HEK293 (cell line): ENCODE measurements at regions not wholly inside any gene's neighbourhood (a gene's known extent, or its start where the extent isn't known, plus 50 kb on each side); places are given as distances from the start of the nearest gene placed in this dataset.

Experiments
- CTCF ChIA-PET: fragments of 350-600 bp; formaldehyde crosslinking; extraction: SDS; loops from one replicate; lab custom pipeline; 2021; ENCODE audit warnings: antibody characterized with exemption; lab: Yijun Ruan, JAX
- POLR2A ChIA-PET: fragments of 300-600 bp; formaldehyde crosslinking; extraction: SDS; loops from one replicate; lab custom pipeline; 2020; ENCODE audit warnings: antibody characterized with exemption, inconsistent platforms; lab: Yijun Ruan, JAX
- H3K27ac ChIP-seq: fragments of 200-500 bp; sonication (Bioruptor generic); 2 replicates; pipeline ENCODE4 v1.5.1; 2014; ENCODE audit warnings: low read depth, low read length, control low read depth, inconsistent platforms; ENCODE audit errors: extremely low read depth
- H3K36me3 ChIP-seq, 2 experiments: fragments of 200-500 bp in 1 of 2; sonication (Bioruptor generic) in 1 of 2; 1 replicate in 1 of 2; 2 replicates in 1 of 2; pipeline ENCODE4 v1.5.1; 2014 to 2017; ENCODE audit warnings: inconsistent platforms in 2 of 2, low read length in 2 of 2; ENCODE audit not compliant: control insufficient read depth in 2 of 2, insufficient read depth in 1 of 2
- H3K4me1 ChIP-seq: fragments of 200-500 bp; sonication (Bioruptor generic); 2 replicates; pipeline ENCODE4 v1.5.1; 2014; ENCODE audit warnings: mild to moderate bottlenecking, low read length, inconsistent platforms; ENCODE audit not compliant: control insufficient read depth, insufficient read depth
- H3K4me3 ChIP-seq: 2 replicates; pipeline ENCODE4 v1.5.1; 2011; ENCODE audit warnings: low read depth, mild to moderate bottlenecking, control low read depth, low read length, moderate library complexity
- H3K9me3 ChIP-seq: fragments of 200-500 bp; sonication (Bioruptor generic); 2 replicates; pipeline ENCODE4 v1.5.1; 2014; ENCODE audit warnings: low read depth, low read length, inconsistent platforms; ENCODE audit not compliant: control insufficient read depth, insufficient read depth
- BCL11A ChIP-seq: fragments of 450-650 bp; formaldehyde crosslinking; IDR thresholded peaks from 2 replicates; pipeline ENCODE4 v1.5.1; 2016; ENCODE audit warnings: low read depth, missing biosample characterization, missing genetic modification characterization
- IKZF3 ChIP-seq: fragments of 450-650 bp; IDR thresholded peaks from 2 replicates; pipeline ENCODE4 v1.5.0; 2018; ENCODE audit warnings: missing biosample characterization, mild to moderate bottlenecking, missing genetic modification characterization, moderate library complexity
- KLF1 ChIP-seq: fragments of 450-650 bp; formaldehyde crosslinking; IDR thresholded peaks from 2 replicates; pipeline ENCODE4 v1.5.1; 2016; ENCODE audit warnings: missing biosample characterization, missing genetic modification characterization
- YY1 ChIP-seq: fragments of 450-650 bp; formaldehyde crosslinking; IDR thresholded peaks from 2 replicates; pipeline ENCODE4 v1.5.1; 2018; ENCODE audit warnings: missing biosample characterization, missing genetic modification characterization
- ZBTB8A ChIP-seq: fragments of 450-650 bp; formaldehyde crosslinking; IDR thresholded peaks from 2 replicates; pipeline ENCODE4 v1.5.1; 2016; ENCODE audit warnings: missing biosample characterization, missing genetic modification characterization
- ZFP37 ChIP-seq: fragments of 450-650 bp; formaldehyde crosslinking; IDR thresholded peaks from 2 replicates; pipeline ENCODE4 v1.5.1; 2016; ENCODE audit warnings: missing biosample characterization, missing genetic modification characterization
- ZNF132 ChIP-seq: fragments of 450-650 bp; formaldehyde crosslinking; IDR thresholded peaks from 2 replicates; pipeline ENCODE4 v1.5.1; 2017; ENCODE audit warnings: missing biosample characterization, missing genetic modification characterization, borderline replicate concordance
- ZNF140 ChIP-seq: fragments of 450-650 bp; formaldehyde crosslinking; IDR thresholded peaks from 2 replicates; pipeline ENCODE4 v1.5.1; 2016; ENCODE audit warnings: missing biosample characterization, missing genetic modification characterization
- ZNF174 ChIP-seq: fragments of 450-650 bp; formaldehyde crosslinking; IDR thresholded peaks from 2 replicates; pipeline ENCODE4 v1.5.0; 2017; ENCODE audit warnings: missing biosample characterization, mild to moderate bottlenecking, missing genetic modification characterization
- ZNF239 ChIP-seq: fragments of 450-650 bp; formaldehyde crosslinking; IDR thresholded peaks from 2 replicates; pipeline ENCODE4 v1.5.1; 2016; ENCODE audit warnings: missing biosample characterization, missing genetic modification characterization
- ZNF248 ChIP-seq: fragments of 450-650 bp; formaldehyde crosslinking; IDR thresholded peaks from 2 replicates; pipeline ENCODE4 v1.5.1; 2017; ENCODE audit warnings: missing biosample characterization, missing genetic modification characterization
- ZNF433 ChIP-seq: fragments of 450-650 bp; formaldehyde crosslinking; IDR thresholded peaks from 2 replicates; pipeline ENCODE4 v1.5.1; 2016; ENCODE audit warnings: missing biosample characterization, missing genetic modification characterization, low read depth
- ZNF529 ChIP-seq: fragments of 450-650 bp; formaldehyde crosslinking; IDR thresholded peaks from 2 replicates; pipeline ENCODE4 v1.5.1; 2017; ENCODE audit warnings: missing genetic modification characterization, missing biosample characterization; ENCODE audit not compliant: insufficient replicate concordance
- ZNF624 ChIP-seq: fragments of 450-650 bp; formaldehyde crosslinking; IDR thresholded peaks from 2 replicates; pipeline ENCODE4 v1.5.1; 2017; ENCODE audit warnings: missing biosample characterization, missing genetic modification characterization
- ZNF660 ChIP-seq: fragments of 450-650 bp; IDR thresholded peaks from 2 replicates; pipeline ENCODE4 v1.5.1; 2018; ENCODE audit warnings: missing biosample characterization, mild to moderate bottlenecking, missing genetic modification characterization
- ZNF777 ChIP-seq: fragments of 450-650 bp; formaldehyde crosslinking; IDR thresholded peaks from 2 replicates; pipeline ENCODE4 v1.5.1; 2017; ENCODE audit warnings: missing biosample characterization, missing genetic modification characterization, borderline replicate concordance
- ZNF785 ChIP-seq: fragments of 450-650 bp; formaldehyde crosslinking; IDR thresholded peaks from 2 replicates; pipeline ENCODE4 v1.5.1; 2016; ENCODE audit warnings: missing biosample characterization, missing genetic modification characterization
- TF ChIP-seq, protein P1 (sequence below): fragments of 450-650 bp; formaldehyde crosslinking; IDR thresholded peaks from 2 replicates; pipeline ENCODE4 v1.5.1; 2016; ENCODE audit warnings: missing biosample characterization, missing genetic modification characterization
- TF ChIP-seq, protein P2 (sequence below): fragments of 450-650 bp; formaldehyde crosslinking; conservative IDR thresholded peaks from 2 replicates; pipeline ENCODE4 v1.5.1; 2016; ENCODE audit warnings: low read depth, missing biosample characterization, missing genetic modification characterization
- TF ChIP-seq, protein P3 (sequence below): fragments of 450-650 bp; formaldehyde crosslinking; IDR thresholded peaks from 2 replicates; pipeline ENCODE4 v1.5.1; 2016; ENCODE audit warnings: missing biosample characterization, missing genetic modification characterization

DNA sequence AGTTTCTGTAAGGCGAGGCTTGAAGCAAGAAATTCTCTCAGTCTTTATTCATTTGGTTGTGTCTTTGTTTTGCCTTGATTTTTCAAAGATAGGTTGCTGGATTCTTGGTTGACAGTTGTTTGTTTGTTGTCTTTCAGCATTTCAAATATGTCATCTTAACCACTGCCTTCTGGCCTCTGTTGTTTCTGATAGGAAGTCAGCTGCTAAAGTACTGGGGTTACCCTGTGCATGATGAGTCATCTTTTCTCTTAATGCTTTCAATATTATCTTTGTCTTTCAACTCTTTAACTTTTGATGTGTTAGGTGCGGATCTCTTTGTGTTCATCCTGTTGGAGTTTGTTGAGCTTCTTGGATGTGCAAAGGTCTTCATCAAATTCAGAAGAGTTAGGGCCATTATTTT lies 1571.3 kb downstream of the MAT2B start (continued):
- TF ChIP-seq, protein P1, sequence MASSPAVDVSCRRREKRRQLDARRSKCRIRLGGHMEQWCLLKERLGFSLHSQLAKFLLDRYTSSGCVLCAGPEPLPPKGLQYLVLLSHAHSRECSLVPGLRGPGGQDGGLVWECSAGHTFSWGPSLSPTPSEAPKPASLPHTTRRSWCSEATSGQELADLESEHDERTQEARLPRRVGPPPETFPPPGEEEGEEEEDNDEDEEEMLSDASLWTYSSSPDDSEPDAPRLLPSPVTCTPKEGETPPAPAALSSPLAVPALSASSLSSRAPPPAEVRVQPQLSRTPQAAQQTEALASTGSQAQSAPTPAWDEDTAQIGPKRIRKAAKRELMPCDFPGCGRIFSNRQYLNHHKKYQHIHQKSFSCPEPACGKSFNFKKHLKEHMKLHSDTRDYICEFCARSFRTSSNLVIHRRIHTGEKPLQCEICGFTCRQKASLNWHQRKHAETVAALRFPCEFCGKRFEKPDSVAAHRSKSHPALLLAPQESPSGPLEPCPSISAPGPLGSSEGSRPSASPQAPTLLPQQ (tag by site-specific recombination), result no peak
- no peak for TF ChIP-seq IKZF3

DNA sequence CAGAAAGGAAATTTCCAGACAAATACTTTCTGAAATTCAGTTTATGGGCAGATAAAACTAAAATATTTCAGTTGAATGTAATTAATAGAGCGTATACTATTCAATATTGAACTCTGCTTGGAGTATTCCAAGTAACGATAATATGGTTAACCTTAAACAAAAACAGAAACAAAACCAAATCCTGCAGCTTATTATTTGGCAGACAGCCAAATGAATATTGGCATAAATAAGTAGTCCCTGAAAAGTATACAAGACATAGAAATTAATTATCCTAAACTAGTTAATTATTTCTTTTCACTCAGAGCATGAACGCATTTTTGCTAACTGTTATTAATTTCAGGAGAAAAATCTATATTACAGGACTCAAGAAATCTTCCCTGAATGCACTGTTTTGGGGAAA lies 1574.0 kb downstream of the MAT2B start:
- no peaks in the 10 kb centered on the region for H3K36me3 ChIP-seq
- no peak overlapping the region for H3K27ac ChIP-seq
- ChIA-PET CTCF (no interaction called here), POLR2A (no interaction called here)
- H3K4me1 ChIP-seq, result no peaks in the 10 kb centered on the region
- no peaks in the 10 kb centered on the region for H3K9me3 ChIP-seq
- H3K4me3 ChIP-seq, result no peak overlapping the region
- TF ChIP-seq KLF1 (tag by site-specific recombination), result no peak

DNA sequence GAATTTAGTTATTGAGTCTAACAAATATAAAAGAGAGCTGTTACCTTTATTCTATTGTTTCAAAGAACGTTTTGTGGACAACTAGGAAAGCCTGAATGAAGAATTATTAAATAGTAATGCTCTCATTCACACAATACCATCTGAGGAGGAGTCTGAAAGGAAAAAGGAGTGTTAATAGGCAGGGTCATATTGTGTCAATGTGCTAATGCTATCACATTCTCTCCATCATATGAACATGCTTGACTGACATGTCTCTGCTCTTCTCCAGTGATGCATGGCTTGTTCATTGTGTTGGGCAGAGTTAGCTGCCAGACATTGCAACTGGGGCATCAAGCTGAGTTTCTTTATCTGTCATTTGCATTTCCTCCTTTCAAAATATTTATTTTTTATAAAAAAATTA lies 1578.0 kb downstream of the MAT2B start:
- Histone ChIP-seq H3K4me3 (no peak overlapping the region), H3K27ac (no peak overlapping the region), H3K9me3 (no peaks in the 10 kb centered on the region), H3K36me3 (no peaks in the 10 kb centered on the region), H3K4me1 (no peaks in the 10 kb centered on the region)
- TF ChIP-seq, protein P2, sequence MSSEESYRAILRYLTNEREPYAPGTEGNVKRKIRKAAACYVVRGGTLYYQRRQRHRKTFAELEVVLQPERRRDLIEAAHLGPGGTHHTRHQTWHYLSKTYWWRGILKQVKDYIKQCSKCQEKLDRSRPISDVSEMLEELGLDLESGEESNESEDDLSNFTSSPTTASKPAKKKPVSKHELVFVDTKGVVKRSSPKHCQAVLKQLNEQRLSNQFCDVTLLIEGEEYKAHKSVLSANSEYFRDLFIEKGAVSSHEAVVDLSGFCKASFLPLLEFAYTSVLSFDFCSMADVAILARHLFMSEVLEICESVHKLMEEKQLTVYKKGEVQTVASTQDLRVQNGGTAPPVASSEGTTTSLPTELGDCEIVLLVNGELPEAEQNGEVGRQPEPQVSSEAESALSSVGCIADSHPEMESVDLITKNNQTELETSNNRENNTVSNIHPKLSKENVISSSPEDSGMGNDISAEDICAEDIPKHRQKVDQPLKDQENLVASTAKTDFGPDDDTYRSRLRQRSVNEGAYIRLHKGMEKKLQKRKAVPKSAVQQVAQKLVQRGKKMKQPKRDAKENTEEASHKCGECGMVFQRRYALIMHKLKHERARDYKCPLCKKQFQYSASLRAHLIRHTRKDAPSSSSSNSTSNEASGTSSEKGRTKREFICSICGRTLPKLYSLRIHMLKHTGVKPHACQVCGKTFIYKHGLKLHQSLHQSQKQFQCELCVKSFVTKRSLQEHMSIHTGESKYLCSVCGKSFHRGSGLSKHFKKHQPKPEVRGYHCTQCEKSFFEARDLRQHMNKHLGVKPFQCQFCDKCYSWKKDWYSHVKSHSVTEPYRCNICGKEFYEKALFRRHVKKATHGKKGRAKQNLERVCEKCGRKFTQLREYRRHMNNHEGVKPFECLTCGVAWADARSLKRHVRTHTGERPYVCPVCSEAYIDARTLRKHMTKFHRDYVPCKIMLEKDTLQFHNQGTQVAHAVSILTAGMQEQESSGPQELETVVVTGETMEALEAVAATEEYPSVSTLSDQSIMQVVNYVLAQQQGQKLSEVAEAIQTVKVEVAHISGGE, result no peak
- TF ChIP-seq ZFP37 (tag by site-specific recombination) (no peak), ZNF624 (tag by site-specific recombination) (no peak), ZNF529 (tag by site-specific recombination) (no peak), BCL11A (tag by site-specific recombination) (no peak), YY1 (tag by site-specific recombination) (no peak), ZNF174 (tag by site-specific recombination) (no peak), ZNF140 (tag by site-specific recombination) (no peak), ZNF132 (tag by site-specific recombination) (no peak), ZNF248 (tag by site-specific recombination) (no peak), ZNF433 (tag by site-specific recombination) (no peak)
- TF ChIP-seq, protein P3, sequence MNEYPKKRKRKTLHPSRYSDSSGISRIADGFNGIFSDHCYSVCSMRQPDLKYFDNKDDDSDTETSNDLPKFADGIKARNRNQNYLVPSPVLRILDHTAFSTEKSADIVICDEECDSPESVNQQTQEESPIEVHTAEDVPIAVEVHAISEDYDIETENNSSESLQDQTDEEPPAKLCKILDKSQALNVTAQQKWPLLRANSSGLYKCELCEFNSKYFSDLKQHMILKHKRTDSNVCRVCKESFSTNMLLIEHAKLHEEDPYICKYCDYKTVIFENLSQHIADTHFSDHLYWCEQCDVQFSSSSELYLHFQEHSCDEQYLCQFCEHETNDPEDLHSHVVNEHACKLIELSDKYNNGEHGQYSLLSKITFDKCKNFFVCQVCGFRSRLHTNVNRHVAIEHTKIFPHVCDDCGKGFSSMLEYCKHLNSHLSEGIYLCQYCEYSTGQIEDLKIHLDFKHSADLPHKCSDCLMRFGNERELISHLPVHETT (tag by site-specific recombination), result no peak
- POLR2A ChIA-PET, result no interaction called here
- CTCF ChIA-PET, result no interaction called here

DNA sequence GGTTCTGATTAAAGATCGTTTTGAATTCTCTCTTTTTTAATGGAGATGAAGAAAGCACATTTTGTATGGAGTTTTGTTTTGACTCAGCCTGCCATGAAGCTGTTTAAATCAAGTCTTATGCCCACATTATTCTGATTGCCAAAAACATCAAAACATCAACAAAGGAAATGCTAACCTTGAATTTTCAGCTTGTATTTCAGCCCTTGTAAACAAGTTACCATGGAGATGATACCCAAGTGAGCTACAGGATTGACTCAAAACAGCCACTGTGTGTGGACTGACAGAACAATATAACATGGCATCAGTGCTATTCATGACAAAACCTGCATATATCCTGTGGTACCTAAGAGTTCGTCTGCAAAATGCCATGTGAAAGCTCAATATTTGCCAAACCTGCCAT lies 1581.0 kb downstream of the MAT2B start:
- ChIA-PET POLR2A (no interaction called here), CTCF (no interaction called here)
- no peak overlapping the region for H3K27ac ChIP-seq
- H3K4me1 ChIP-seq, result no peaks in the 10 kb centered on the region
- no peaks in the 10 kb centered on the region for H3K36me3 ChIP-seq
- TF ChIP-seq ZNF239 (no peak), ZNF777 (no peak), ZNF785 (tag by site-specific recombination) (no peak), ZNF660 (tag by site-specific recombination) (no peak), ZBTB8A (tag by site-specific recombination) (no peak)
- TF ChIP-seq, protein P2, result no peak
- no peak overlapping the region for H3K4me3 ChIP-seq
- no peaks in the 10 kb centered on the region for H3K9me3 ChIP-seq
